Cardiac fibroblast (primary cell): ENCODE measurements at regions not wholly inside any gene's neighbourhood (a gene's known extent, or its start where the extent isn't known, plus 50 kb on each side); places are given as distances from the start of the nearest gene placed in this dataset.

Experiments
- DNase-seq, 2 donors: peaks; one replicate each; pipeline versions ENCODE4 v3.0.0 to v3.0.0-alpha.2; 2010; ENCODE audit warnings: low read depth in 2 of 2
- H3K4me3 ChIP-seq, 2 donors: replicated peaks in 1 of 2; 1 replicate in 1 of 2; 2 replicates in 1 of 2; pipeline ENCODE4 v1.5.1; 2011; ENCODE audit warnings: low read depth in 2 of 2, low read length in 2 of 2, mild to moderate bottlenecking in 2 of 2, moderate library complexity in 1 of 2
- TF ChIP-seq, protein P1 (sequence below): IDR thresholded peaks from one replicate; pipeline ENCODE4 v1.5.1; 2011; ENCODE audit warnings: low read depth, mild to moderate bottlenecking, low read length, inconsistent platforms

DNA sequence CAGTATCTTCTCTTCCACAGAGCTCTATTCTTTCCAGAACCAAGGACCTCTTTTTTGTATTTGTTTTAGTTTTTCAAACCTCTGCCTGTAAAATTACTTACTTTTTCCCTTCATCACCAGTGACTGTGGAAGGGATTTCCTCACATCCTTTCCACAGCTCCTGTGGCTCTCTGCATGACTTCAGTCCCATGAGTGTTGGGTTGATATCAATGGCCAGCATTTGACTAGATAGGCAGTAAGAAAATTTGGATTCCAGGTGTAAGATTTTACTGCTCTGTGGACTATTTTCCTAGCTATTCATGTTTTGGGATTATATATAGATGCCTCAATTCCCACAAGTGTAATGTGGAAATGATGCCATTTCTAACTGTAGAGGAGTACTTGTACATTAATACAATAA, 171.5 kb upstream of the PTBP2 start:
- TF ChIP-seq, protein P1, sequence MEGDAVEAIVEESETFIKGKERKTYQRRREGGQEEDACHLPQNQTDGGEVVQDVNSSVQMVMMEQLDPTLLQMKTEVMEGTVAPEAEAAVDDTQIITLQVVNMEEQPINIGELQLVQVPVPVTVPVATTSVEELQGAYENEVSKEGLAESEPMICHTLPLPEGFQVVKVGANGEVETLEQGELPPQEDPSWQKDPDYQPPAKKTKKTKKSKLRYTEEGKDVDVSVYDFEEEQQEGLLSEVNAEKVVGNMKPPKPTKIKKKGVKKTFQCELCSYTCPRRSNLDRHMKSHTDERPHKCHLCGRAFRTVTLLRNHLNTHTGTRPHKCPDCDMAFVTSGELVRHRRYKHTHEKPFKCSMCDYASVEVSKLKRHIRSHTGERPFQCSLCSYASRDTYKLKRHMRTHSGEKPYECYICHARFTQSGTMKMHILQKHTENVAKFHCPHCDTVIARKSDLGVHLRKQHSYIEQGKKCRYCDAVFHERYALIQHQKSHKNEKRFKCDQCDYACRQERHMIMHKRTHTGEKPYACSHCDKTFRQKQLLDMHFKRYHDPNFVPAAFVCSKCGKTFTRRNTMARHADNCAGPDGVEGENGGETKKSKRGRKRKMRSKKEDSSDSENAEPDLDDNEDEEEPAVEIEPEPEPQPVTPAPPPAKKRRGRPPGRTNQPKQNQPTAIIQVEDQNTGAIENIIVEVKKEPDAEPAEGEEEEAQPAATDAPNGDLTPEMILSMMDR = no peak
- H3K4me3 ChIP-seq = no peak overlapping the region
- no peak for DNase-seq

DNA sequence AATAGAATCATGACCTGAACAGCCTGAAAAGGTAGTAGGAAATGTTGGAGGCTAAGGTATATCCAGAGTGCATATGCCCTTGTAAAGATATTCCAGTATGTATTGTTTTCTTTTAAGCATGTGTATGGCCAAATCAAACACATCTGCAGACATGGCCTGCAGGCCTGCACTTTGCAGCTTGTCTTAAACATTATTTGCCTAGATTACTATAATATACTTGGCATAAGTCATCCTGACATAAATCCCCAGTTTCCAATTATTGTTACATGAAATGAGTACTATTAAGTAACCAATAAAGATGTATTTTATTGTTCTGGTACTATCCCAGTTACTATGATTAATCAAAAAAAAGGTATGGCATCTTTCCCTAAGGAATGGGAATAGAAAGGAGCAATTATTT, 169.1 kb upstream of the PTBP2 start:
- H3K4me3 ChIP-seq = no peak overlapping the region
- TF ChIP-seq, protein P1 = no peak
- DNase-seq = no peak

DNA sequence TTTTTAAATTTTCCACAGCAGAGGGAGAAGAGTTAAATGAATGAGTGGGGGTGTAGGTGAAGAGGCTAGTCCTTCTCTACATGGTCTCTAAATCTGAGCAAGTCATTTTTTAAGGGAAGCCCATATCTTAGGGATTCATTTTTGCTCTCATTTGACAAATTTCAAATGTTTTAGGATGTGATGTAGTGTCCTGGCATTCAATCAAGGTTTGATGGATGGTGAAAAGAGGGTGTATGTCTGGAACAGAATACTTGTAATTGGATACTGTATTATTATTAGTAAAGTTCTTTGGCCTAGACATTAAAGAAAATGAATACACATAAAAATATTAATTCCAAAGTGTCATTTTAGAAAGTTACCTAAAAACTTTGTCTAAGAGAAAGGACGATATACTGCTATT, 167.8 kb upstream of the PTBP2 start:
- no peak for DNase-seq
- no peak overlapping the region for H3K4me3 ChIP-seq
- TF ChIP-seq, protein P1 = no peak

DNA sequence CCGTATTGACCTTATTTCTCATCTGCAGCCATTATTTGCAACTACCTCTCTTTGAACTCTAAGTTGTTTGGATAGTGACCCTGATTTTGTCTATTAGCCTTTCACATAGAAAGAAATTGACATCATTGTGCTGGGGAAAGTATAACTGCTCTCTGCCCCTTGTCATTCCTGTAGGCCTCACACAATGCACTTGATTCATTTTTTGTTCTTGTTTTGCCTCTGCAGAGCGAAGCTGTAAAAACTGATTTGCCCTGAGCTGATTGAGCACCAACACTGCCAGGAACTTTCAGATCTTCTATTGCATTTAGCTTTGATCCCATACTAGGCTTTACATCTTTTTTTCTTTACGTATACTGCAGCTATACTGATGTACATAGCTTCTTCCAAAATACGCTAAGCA, 167.2 kb upstream of the PTBP2 start:
- DNase-seq = no peak
- TF ChIP-seq, protein P1 = no peak
- no peak overlapping the region for H3K4me3 ChIP-seq

DNA sequence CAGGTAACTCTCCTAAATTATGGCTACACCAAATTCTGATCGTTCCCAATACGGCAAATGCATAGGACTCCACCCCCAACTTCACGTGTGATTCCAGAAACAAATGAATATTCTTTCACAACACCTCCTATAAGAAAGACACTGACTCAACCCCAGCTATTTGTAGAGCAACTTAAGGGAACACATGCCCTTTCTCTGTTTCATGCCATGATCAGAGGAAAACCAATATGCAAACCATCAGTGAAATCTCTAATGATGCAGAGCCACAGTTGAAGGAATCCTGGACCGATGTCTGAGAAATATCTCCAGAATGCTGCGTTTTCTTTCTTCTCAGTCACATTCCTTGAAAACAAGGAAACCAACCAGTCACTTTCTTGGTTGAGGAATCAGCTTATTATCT, 164.2 kb upstream of the PTBP2 start:
- no peak overlapping the region for H3K4me3 ChIP-seq
- DNase-seq = peak; percentile 53 to 62
- TF ChIP-seq, protein P1 = no peak

DNA sequence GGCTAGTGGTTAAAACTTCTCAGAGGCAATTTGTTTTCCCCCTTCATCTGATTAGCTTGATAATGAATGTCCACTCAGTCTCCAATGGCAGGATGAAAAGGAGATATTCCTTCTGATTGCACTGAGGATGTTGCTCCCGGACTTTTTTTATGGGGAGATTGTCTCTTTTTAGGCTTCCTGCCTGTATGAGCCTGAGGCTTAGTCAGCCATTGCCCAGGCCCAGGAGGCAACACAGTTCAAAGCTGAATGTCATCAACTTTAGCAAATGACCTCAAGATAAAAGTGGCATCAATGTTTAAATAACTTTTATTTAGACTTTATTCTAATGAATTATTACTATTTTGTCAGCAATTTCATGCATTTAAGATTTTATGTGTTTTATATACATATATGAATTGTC, 162.9 kb upstream of the PTBP2 start:
- TF ChIP-seq, protein P1 = no peak
- no peak overlapping the region for H3K4me3 ChIP-seq
- peak in 1 of 2 donors; percentile 25 for DNase-seq

DNA sequence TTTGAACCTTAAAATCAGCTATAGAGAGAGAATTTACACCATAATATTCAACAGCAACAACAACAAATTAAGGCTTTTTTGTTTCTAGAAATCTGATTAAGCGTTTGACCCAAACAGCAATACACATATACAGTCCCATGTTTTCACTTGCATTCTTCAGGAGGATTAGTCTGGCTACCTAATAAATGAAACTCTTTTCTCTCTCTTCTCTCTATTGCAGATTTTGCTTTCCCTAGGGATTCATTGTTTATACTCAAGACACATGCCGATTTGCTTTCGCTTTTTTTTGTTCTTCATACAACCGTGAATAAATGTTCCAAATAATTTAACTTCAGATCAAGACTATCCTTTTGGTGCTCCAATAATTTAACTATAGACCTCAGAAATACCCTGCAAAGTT, 162.4 kb upstream of the PTBP2 start:
- peak overlapping the region in 1 of 2 donors; percentile 22 for H3K4me3 ChIP-seq
- DNase-seq = peak; percentile 19 to 70
- TF ChIP-seq, protein P1 = no peak
